NCI-H146 treated with DMSO at 0.1 percent for 48 hours (cell line): ENCODE measurements at regions not wholly inside any gene's neighbourhood (a gene's known extent, or its start where the extent isn't known, plus 50 kb on each side); places are given as distances from the start of the nearest gene placed in this dataset.

ENCODE experiments used
- DNase-seq: peaks from one replicate; lab custom pipeline; 2025; ENCODE audit not compliant: unreplicated experiment; lab: John Stamatoyannopoulos, UW

GRCh38 chr12:67217647-67218046 lies 51.5 kb upstream of the CAND1 start:
- no peak for DNase-seq
